GM10266 (cell line): ENCODE measurements at regions not wholly inside any gene's neighbourhood (a gene's known extent, or its start where the extent isn't known, plus 50 kb on each side); places are given as distances from the start of the nearest gene placed in this dataset.
"Not testable (repeated sequence)": the region's sequence is repeated elsewhere in the genome, so short reads cannot be mapped to it uniquely, and the experiment has no call there.

Source experiments
- DNase-seq: peaks from one replicate; pipeline ENCODE4 v3.0.0; 2012; ENCODE audit errors: extremely low spot score
- CTCF ChIP-seq: IDR thresholded peaks from 2 replicates; pipeline ENCODE4 v1.5.1; 2012; ENCODE audit warnings: mild to moderate bottlenecking, low read depth; ENCODE audit not compliant: control insufficient read depth, insufficient read depth; ENCODE audit errors: missing control alignments

DNA sequence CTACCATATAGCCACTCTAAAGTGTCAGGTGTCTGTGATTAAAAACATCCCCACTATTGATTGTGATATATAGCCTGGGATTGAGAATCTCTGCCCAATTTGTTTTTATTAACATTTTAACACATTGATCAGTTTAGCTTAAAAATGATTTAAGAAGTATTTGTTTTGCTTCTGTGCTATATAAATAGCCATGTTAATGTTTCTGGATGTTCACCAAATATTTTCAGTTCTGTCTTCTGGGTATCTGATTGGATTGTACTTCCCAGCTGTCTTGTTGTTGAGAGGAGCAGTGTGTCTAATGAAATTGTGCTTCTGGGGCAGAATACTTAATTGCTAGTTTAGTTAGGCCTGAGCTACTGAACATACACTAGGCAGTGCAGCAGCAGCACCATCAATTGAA lies 126.6 kb upstream of the TUSC1 start:
- DNase-seq, result no peak

DNA sequence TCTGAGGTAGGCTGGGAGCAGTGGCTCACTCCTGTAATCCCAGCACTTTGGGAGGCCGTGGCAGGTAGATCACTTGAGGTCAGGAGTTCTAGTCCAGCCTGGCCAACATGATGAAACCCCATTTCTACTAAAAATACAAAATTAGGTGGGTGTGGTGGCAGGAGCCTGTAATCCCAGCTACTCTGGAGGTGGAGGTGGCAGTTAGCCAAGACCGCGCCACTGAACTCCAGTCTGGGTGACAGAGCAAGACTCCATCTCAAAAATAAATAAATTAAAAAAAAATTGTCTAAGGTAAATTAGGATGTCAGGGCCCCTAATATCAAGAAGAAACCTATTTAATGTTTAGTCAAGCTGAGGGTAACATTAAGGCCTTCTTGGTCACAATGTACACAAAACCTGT lies 123.7 kb upstream of the TUSC1 start:
- DNase-seq, result not testable (repeated sequence)

More for the DNA sequence above, 126.6 kb upstream of the TUSC1 start:
- no peak for TF ChIP-seq CTCF

- no peak for TF ChIP-seq CTCF
- DNase-seq, result no peak
Observed at GRCh38 chr9:25773805-25774204, 95.6 kb upstream of the TUSC1 start.

GRCh38 chr9:25755951-25756350 lies 77.7 kb upstream of the TUSC1 start:
- no peak for TF ChIP-seq CTCF

GRCh38 chr9:25752398-25752797 lies 74.2 kb upstream of the TUSC1 start:
- TF ChIP-seq CTCF, result no peak
- no peak for DNase-seq

More at GRCh38 chr9:25755951-25756350, 77.7 kb upstream of the TUSC1 start:
- DNase-seq, result no peak

GRCh38 chr9:25742256-25742655 lies 64.0 kb upstream of the TUSC1 start:
- TF ChIP-seq CTCF, result no peak
- DNase-seq, result no peak

DNA sequence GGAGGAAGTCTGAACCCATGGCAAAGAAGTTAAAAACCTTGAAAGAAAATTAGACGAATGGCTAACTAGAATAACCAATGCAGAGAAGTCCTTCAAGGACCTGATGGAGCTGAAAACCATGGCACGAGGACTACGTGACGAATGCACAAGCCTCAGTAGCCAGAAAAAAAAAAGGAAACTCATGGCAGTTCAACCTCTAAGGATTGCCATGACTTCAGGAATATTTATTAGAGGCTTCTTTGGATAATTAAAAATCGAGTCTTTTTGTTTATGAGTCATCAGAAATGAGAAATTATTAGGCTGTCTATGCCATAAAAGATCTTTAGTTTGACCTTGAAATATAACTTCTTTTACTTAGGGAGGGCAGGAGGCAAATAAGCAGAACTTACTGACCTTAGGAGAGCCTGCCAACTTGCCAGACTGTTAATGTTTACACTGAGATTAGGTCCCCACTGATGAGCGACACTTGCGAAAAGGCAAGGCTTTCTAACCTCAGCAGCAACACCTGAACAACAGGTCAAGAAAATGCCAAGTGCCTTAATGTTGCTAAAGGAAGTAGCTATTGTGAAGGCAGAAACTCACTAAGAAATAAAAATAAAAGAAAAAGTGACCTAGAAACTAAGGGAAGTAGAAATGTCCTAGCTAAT lies 55.2 kb upstream of the TUSC1 start:
- no peak for DNase-seq
- no peak for TF ChIP-seq CTCF

DNA sequence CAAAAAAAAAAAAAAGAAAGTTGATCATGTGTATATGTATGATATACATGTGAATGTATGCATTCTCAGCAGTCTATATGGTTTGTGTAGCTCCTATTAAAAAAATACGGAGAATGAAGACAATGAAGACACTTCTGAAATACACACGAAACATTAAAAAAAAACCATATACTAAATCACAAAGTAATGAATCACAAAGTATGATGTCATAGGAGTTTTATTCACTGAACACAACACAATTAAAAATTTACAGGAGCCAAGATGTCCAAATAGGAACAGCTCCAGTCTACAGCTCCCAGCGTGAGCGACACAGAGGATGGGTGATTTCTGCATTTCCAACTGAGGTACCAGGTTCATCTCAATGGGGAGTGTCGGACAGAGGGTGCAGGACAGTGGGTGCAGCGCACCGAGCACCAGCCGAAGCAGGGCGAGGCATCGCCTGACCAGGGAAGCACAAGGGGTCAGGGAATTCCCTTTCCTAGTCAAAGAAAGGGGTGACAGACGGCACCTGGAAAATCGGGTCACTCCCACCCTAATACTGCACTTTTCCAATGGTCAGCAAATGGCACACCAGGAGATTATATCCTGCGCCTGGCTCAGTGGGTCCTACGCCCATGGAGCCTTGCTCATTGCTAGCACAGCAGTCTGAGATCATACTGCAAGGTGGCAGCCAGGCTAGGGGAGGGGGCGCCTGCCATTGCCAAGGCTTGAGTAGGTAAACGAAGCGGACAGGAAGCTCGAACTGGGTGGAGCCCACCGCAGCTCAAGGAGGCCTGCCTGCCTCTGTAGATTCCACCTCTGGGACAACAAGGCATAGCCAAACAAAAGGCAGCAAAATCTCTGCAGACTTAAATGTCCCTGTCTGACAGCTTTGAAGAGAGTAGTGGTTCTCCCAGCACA lies 53.9 kb upstream of the TUSC1 start:
- DNase-seq, result not testable (repeated sequence)
